ENCODE measurements at regions not wholly inside any gene's neighbourhood (a gene's known extent, or its start where the extent isn't known, plus 50 kb on each side); places are given as distances from the start of the nearest gene placed in this dataset.

DNA sequence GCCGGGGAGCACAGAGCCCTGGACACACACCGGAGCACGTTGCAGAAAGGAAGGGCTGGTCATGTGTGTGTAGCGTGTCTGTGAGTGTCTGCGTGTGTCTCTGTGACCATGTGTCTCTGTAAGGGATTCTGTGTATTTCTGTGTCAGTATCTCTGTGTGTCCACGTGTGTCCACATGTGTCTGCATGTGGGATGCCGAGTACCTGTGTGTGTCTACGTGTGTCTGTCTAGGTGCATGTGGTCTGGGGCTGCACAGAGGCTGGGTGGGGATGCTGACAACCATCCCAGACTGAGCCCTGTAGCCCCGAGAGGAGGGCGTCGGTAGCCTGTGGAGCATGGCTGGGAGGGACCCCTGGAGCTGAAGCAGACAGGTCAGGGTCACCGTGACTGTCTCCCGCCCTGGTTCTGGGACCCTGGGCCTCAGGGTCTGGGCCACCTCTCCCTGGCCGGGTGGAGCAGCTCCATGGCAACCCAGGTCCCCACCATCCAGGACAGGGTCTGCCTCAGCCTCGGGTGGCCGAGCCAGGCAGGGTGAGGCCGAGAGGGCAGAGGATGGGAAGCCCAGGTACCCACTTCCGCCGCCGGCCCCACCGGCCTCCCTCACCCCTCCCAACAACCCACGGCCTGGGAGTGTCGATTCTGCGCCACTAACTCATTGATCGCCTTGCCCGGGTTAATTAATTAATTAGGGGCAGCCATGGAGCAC, 122.7 kb downstream of the FAM53A start:
- Mint-ChIP-seq H3K36me3 (ENCODE audit: low read depth) (no peaks in the 10 kb centered on the region), H3K4me1 (ENCODE audit: low read depth) (no peaks in the 10 kb centered on the region), H3K27ac (no peak overlapping the region), H3K27me3 (ENCODE audit: insufficient read depth) (peaks cover 34% of the 10 kb centered on the region), H3K9me3 (no peaks in the 10 kb centered on the region), H3K4me3 (no peak overlapping the region)
- no peak for DNase-seq
- TF ChIP-seq, protein P1, sequence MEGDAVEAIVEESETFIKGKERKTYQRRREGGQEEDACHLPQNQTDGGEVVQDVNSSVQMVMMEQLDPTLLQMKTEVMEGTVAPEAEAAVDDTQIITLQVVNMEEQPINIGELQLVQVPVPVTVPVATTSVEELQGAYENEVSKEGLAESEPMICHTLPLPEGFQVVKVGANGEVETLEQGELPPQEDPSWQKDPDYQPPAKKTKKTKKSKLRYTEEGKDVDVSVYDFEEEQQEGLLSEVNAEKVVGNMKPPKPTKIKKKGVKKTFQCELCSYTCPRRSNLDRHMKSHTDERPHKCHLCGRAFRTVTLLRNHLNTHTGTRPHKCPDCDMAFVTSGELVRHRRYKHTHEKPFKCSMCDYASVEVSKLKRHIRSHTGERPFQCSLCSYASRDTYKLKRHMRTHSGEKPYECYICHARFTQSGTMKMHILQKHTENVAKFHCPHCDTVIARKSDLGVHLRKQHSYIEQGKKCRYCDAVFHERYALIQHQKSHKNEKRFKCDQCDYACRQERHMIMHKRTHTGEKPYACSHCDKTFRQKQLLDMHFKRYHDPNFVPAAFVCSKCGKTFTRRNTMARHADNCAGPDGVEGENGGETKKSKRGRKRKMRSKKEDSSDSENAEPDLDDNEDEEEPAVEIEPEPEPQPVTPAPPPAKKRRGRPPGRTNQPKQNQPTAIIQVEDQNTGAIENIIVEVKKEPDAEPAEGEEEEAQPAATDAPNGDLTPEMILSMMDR (IDR thresholded peaks at IDR 0.05) = no peak

DNA sequence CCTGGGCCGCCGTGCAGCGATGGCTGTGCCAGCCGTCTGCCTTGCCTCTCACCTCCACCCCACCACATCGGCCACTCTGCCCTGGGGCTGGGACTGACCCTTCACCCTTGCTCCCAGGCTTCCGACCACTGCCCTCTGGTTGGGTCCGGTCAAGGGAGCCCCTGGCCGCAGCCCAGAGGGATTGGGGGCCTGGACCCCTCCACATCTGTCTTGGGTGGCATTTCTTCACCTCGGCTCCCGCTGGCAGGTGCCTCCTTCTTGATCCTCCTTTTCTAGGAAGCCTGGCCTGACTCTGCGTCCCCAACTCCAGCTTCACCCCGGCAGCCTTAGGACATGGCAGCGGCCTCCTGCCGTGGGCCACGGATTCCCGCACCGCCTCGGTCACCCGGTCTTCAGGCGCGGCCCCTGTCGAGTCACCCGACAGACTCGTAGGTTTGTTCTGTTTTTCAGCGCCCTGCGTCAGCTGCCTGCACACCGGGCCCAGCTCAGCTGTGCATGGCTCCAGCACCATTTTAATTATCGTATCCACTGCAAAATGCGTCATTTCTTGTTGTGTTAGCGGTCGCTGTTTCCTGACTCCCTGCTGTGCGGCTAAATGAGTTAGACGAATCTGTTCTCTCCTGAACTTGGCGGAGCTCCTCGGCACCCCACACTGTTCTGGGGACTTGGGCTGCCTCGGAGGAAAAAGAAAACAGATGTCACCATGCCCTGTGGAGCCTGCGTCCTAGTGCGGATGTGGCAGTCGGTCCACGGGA, 124.0 kb downstream of the FAM53A start:
- no peak overlapping the region for H3K4me3 Mint-ChIP-seq
- TF ChIP-seq, protein P1 (IDR thresholded peaks at IDR 0.05) = no peak
- no peak overlapping the region for H3K27ac Mint-ChIP-seq
- H3K36me3 Mint-ChIP-seq (ENCODE audit: low read depth) = no peaks in the 10 kb centered on the region
- DNase-seq = no peak
- peaks cover 31% of the 10 kb centered on the region for H3K27me3 Mint-ChIP-seq (ENCODE audit: insufficient read depth)
- no peaks in the 10 kb centered on the region for H3K9me3 Mint-ChIP-seq
- H3K4me1 Mint-ChIP-seq (ENCODE audit: low read depth) = no peaks in the 10 kb centered on the region

DNA sequence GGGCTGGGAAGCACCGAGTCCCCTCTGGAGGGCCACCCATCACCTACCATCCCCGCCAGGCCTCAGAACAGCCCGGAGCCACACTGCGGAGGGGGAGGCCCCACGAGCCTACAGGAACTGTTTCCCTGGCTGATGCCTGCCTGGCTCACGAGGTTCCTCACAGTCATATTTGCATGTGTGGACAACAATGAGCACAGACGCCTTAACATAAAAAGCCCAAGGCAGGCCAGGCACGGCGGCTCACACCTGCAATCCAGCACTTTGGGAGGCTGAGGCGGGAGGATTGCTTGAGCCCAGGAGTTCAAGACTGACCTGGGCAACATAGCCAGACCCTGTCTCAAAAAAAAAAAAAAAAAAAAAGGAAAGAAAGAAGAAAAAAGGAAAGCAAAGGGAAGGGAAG, 125.9 kb downstream of the FAM53A start:
- Mint-ChIP-seq H3K27ac (no peak overlapping the region), H3K27me3 (ENCODE audit: insufficient read depth) (peaks cover 27% of the 10 kb centered on the region), H3K9me3 (no peaks in the 10 kb centered on the region), H3K4me1 (ENCODE audit: low read depth) (no peaks in the 10 kb centered on the region), H3K36me3 (ENCODE audit: low read depth) (no peaks in the 10 kb centered on the region), H3K4me3 (no peak overlapping the region)
- no peak for DNase-seq
- TF ChIP-seq, protein P1 (IDR thresholded peaks at IDR 0.05) = no peak

DNA sequence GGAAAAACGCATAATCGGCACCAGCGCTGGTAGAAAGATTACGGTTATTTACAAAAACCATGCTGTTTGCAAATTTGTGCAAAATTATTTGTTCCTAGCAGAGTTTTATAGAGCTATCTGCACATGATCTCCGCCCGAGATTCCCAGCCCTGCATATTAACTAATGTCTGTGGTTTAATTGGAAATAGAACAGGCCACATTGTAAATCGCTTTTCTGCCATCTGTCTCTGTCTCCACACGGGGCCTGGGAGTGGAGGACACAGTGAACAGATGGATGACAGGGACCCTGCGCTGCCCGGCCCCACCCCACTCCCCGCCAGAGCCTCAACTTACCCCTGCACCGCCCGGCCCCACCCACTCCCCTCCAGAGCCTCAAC, 126.9 kb downstream of the FAM53A start:
- no peak overlapping the region for H3K27ac Mint-ChIP-seq
- H3K27me3 Mint-ChIP-seq (ENCODE audit: insufficient read depth) = peaks cover 26% of the 10 kb centered on the region
- H3K36me3 Mint-ChIP-seq (ENCODE audit: low read depth) = no peaks in the 10 kb centered on the region
- H3K4me3 Mint-ChIP-seq = no peak overlapping the region
- TF ChIP-seq, protein P1 (IDR thresholded peaks at IDR 0.05) = no peak
- H3K9me3 Mint-ChIP-seq = no peaks in the 10 kb centered on the region
- no peak for DNase-seq
- H3K4me1 Mint-ChIP-seq (ENCODE audit: low read depth) = no peaks in the 10 kb centered on the region

DNA sequence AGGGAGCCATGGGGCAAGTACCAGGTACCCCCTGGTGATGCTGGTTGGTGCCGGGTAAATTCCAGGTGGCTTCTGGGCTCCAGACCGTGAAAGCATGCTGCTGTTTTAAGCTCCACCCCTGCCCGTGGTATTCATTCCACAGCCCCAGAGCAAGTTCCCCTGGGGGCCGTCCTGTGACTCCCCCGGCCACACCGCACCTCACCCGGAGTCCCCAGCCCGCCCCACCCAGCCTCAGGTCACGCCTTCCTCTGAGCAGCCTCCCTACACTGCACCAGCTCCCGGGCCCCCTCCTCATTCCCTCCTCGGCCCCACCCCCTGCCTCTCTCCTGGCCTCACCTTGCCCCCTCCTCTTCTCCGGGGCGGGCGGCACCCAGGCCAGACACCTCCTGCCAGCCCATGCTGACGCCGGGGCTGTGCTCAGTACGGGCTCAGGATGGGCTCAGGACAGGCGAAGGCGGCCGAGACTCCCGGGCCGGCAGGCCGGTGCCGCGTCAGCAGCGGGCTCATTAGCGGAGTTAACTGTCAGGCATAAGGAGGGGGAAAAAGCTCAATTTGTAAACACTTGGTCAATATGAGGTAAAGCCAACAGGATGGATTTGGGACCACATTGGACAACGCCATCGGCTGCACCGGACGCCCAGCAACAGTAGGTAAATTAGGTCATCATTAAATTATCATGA, 127.4 kb downstream of the FAM53A start:
- Mint-ChIP-seq H3K4me3 (no peak overlapping the region), H3K27me3 (ENCODE audit: insufficient read depth) (peaks cover 22% of the 10 kb centered on the region), H3K9me3 (no peaks in the 10 kb centered on the region), H3K27ac (no peak overlapping the region), H3K4me1 (ENCODE audit: low read depth) (no peaks in the 10 kb centered on the region), H3K36me3 (ENCODE audit: low read depth) (no peaks in the 10 kb centered on the region)
- TF ChIP-seq, protein P1 (IDR thresholded peaks at IDR 0.05) = no peak
- no peak for DNase-seq
